Bronchial epithelial cell (primary cell): ENCODE measurements at regions not wholly inside any gene's neighbourhood (a gene's known extent, or its start where the extent isn't known, plus 50 kb on each side); places are given as distances from the start of the nearest gene placed in this dataset.

Source experiments
- DNase-seq: peaks from one replicate; pipeline ENCODE4 v3.0.0-alpha.2; 2010; ENCODE audit warnings: low read depth
- FAIRE-seq: peaks from 2 replicates; lab custom pipeline; 2011; peaks lifted over from hg19 to GRCh38; lab: Jason Lieb, UNC
- H3K27me3 ChIP-seq: 2 replicates; pipeline ENCODE4 v1.5.1; 2011; ENCODE audit warnings: low read length; ENCODE audit not compliant: control insufficient read depth, insufficient read depth
- H3K36me3 ChIP-seq: 2 replicates; pipeline ENCODE4 v1.5.1; 2011; ENCODE audit warnings: low read length; ENCODE audit not compliant: control insufficient read depth, insufficient read depth
- H3K4me3 ChIP-seq: 2 replicates; pipeline ENCODE4 v1.5.1; 2011; ENCODE audit warnings: mild to moderate bottlenecking, low read depth, low read length, control low read depth
- TF ChIP-seq, protein P1 (sequence below): IDR thresholded peaks from 2 replicates; pipeline ENCODE4 v1.5.1; 2011; ENCODE audit warnings: mild to moderate bottlenecking, moderate library complexity, low read length, control low read depth, inconsistent platforms; ENCODE audit not compliant: insufficient read depth, severe bottlenecking

DNA sequence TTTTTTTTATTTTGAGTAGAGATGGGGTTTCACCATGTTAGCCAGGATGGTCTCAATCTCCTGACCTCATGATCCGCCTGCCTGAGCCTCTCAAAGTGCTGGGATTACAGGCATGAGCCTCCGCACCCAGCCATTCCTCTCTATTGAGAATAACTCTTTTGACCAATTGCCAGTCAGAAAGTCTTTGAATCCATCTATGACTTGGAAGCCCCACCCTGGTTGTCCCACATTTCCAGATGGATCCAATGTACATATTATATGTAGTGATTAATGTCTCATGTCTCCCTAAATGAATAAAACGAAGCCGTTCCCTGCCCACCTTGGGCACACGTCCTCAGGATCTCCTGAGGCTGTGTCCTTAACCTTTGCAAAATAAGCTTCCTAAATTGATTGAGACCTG, 228.3 kb upstream of the NLRP1 start:
- DNase-seq = no peak

DNA sequence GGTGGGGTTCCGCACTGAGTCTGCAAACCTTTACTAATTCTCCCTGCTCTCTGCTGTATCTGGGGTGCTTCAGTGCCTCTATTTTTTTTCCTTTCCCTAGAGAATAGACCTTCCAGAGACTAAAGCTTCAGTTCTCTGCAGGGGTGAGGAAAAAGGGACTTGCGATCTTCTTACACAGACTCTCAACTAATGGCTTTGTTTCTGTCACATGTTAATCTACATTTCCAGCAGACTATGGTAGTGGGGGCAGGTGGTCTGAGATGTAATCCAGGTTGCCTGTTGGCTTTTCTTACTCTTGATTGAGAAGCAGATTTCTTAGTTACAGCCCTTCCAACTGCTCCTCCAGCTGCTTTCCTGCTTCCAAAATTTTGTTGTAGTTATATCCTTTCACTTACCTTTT, 229.0 kb upstream of the NLRP1 start:
- TF ChIP-seq, protein P1, sequence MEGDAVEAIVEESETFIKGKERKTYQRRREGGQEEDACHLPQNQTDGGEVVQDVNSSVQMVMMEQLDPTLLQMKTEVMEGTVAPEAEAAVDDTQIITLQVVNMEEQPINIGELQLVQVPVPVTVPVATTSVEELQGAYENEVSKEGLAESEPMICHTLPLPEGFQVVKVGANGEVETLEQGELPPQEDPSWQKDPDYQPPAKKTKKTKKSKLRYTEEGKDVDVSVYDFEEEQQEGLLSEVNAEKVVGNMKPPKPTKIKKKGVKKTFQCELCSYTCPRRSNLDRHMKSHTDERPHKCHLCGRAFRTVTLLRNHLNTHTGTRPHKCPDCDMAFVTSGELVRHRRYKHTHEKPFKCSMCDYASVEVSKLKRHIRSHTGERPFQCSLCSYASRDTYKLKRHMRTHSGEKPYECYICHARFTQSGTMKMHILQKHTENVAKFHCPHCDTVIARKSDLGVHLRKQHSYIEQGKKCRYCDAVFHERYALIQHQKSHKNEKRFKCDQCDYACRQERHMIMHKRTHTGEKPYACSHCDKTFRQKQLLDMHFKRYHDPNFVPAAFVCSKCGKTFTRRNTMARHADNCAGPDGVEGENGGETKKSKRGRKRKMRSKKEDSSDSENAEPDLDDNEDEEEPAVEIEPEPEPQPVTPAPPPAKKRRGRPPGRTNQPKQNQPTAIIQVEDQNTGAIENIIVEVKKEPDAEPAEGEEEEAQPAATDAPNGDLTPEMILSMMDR = no peak
- DNase-seq = no peak
- no peak for FAIRE-seq
- no peaks in the 10 kb centered on the region for H3K27me3 ChIP-seq
- H3K4me3 ChIP-seq = no peak overlapping the region
- no peaks in the 10 kb centered on the region for H3K36me3 ChIP-seq

More for the DNA sequence above, 228.3 kb upstream of the NLRP1 start:
- Histone ChIP-seq H3K27me3 (no peaks in the 10 kb centered on the region), H3K4me3 (no peak overlapping the region), H3K36me3 (no peaks in the 10 kb centered on the region)
- TF ChIP-seq, protein P1 = no peak
- FAIRE-seq = no peak

DNA sequence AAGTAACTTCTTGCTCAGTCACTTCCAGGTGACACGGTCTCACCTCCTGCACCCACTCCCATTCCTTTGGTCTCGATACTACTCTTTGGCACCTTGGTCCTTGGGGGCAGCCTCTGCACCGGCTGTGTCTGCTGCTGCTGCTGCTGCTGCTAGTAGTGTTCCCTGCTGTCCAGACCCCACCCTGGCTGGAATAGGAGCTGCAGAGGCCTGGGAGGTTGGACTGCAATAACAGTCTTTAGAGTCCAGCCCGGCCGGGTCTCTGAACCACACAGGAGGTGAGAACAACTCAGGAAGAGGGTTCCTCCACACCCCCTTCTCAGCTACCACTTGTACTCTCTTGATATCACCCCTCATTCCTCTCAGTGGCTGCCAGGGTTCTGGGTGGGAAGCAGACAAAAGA, 231.1 kb upstream of the NLRP1 start:
- TF ChIP-seq, protein P1 = no peak
- Histone ChIP-seq H3K36me3 (no peaks in the 10 kb centered on the region), H3K4me3 (no peak overlapping the region), H3K27me3 (no peaks in the 10 kb centered on the region)
- FAIRE-seq (no peak), DNase-seq (no peak)

DNA sequence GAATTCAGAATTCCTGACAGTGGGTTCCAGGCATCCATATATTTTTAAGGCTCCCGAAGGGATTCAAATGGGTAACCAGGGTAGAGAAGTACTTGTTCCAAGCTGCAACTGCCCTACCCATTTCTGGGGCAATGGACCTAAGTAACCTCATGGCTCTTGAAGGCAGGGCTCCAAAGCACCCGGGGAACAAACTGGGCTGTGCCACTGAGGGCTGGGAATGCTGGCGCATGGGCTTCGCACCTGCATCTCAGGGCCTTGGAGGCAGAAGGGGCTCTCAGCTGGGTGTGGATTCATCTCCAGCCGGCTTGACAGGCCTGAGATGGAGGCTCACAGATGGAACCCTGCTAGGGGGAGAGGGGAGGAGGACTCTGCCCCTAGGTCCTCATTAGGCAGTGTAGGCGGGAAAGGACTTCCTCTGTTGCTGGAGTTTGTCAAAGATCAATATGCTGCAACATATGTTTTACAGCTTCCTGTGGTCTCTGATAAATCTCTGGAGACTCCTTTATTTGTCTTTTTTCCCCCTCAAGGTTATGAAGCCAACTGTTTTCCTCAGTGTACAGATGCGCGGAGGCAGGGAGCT, 232.3 kb upstream of the NLRP1 start:
- DNase-seq (no peak), FAIRE-seq (no peak)
- Histone ChIP-seq H3K36me3 (no peaks in the 10 kb centered on the region), H3K4me3 (no peak overlapping the region), H3K27me3 (no peaks in the 10 kb centered on the region)
- TF ChIP-seq, protein P1 = no peak

DNA sequence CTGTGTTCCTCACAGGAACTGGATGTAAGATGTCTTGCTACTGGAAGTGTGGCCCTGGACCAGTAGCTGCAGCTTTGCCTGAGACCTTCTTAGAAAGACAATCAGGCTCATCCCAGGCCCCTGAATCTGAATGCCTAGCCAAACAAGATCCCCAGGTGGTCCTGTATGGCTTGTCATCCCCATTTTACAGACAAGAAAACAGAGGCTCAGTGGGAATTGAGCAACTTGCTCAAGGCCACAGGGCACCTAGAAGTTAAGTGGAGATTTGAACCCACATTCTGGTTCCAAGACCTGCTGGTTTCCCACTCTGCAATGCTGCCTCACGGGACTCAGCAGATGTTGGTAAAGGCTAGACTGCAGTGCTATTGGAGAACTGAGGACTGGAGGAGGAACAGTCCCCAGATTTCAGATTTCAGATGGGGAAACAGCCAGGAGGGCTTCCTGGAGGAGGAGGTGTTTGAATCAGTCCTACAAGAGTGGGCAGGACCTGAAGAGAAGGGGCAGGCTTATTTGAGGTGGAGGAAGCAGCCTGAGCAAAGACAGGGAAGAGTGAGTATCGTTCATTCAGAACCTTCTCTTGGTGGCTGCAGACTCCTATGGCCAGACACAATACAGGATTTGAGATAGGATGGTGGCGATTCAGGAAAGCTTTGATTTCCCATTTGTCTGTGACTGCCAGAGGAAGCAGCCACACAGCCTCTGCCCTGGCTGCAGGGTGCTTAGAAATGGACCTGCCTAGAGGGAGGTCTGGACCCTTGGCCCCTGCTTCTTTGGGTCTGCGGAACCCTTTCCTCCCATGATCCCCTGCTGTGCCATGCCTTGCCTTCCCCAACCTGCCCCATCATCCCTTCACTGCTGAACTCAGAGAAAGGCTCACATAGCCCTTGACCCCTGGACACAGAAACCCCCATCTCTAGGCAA, 233.4 kb upstream of the NLRP1 start:
- no peak for DNase-seq
- Histone ChIP-seq H3K27me3 (no peaks in the 10 kb centered on the region), H3K4me3 (no peak overlapping the region), H3K36me3 (no peaks in the 10 kb centered on the region)
- no peak for FAIRE-seq
- TF ChIP-seq, protein P1 = no peak
